H4 (cell line): ENCODE measurements at regions not wholly inside any gene's neighbourhood (a gene's known extent, or its start where the extent isn't known, plus 50 kb on each side); places are given as distances from the start of the nearest gene placed in this dataset.

Experiments used
- DNase-seq: peaks from one replicate; pipeline ENCODE4 v3.0.0-alpha.2; 2015; ENCODE audit warnings: low spot score

DNA sequence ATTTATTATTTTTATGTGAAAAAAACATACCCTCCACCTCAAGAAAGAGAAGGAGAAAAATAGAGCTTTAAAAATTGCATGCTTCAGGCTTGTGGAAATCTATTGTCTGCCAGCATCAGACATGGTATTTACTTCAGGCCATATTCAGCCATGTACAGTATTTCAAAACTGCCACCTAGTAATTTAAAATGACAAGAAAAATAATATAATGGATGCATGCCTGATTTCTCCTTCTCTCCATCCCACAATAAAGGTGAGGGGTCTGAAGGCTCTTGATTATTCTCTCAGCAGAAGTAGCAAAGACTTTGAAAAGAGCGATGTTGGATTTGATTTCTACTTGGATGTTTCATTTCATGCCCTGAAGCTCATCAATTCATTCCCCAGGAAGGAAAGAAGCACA lies 250.7 kb downstream of the TBC1D4 start:
- no peak for DNase-seq

GRCh38 chr13:75226733-75227435 lies 255.1 kb downstream of the TBC1D4 start:
- peak; percentile 91 for DNase-seq

DNA sequence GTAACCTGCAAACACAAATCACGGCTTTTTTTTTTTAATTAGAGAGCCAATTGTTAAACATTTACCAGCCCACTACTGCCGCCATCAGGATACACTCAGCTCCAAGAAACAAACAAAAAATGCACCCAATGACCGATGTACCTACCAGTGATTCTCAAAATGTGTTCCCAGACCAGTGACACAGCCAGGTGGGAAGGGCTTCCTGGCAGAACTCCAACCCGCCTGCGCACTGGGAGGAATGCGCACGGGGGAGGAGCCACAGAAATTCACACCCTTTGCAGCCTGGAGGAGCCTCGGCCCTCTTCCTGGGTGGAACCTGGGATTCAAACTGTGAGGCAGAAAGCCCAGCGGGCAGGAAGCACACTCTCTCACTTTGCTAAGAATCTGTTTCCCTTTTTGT lies 255.9 kb downstream of the TBC1D4 start:
- peak; percentile 76 for DNase-seq

DNA sequence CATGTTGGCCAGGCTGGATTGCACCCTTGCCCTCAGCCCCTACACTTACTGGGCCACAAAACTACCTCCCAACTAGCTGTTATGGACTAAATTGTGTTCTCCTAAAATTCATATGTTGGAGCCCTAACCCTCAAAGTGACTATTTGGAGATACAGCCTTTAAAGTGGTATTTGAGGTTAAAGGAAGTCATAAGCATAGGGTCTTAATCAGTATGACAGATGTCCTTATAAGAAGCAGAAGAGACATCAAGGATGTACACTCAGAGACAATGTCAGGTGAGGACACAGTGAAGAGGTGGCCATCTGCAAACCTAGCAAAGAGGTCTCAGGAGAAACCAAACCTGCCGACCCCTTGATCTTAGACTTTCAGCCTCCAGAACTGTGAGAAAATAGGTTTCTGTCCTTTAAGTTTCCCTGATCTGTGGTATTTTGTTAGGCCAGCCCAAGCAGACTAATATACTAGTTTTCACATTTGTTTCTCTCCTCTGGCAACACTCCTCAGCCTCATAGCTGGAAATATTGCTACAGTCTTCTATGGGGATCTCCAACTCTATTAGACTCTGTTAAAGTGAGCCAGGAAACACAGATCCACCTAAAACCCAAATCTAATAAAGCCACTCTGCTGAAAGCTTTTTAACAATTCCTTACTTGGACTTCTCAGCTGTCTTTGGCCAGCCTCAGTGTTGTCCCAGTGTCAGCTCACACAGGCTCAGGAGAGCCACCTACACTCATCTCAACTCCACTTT lies 256.5 kb downstream of the TBC1D4 start:
- DNase-seq, result no peak

DNA sequence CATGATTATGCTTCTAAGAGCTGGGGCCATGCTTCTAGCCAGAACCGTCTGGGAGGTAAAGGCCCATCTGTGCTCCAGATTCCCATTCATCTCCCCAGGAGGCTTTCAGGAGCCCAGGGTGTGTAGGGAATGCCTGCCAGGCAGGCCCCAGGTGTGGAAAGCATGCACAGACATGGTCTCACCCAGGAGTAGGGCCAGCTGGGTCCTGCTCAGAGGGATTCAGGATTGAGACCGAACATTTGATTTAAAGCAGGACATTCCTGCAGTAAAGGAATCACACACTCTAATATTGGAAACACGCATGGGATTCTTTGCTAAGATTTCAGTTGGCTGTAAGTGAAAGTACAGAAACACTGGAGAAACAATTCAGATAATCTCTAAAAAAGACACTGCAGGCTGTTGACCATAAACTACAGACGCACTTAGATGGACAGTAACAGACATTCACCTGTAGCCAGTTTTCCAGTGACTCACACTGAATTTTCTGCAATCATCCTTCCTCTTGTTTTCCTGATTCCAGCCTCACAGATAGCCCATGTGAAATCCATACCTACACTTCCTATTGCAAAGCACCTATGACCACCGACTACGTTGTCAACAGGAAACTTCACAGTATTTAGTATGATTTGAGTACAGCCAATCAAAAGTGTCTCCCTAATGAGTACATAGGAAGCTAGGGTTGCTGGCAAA lies 257.8 kb downstream of the TBC1D4 start:
- no peak for DNase-seq

DNA sequence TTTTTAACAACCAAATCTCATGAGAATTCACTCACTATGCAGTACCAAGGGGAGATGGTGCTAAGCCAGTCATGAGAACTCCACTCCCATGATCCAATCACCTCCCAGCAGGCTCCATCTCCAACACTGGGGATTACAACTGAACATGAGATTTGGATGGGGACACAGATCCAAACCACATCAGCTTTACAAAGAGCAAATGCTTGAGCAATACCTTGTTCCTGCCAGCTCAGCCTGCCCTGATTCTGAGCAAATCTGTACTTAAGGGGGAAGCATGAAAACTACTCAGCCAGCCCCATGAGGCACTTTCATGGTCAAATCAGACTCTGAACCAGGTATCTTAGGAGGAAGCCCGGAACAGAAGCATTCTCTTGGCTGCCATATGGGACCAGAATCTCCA lies 259.9 kb downstream of the TBC1D4 start:
- no peak for DNase-seq

DNA sequence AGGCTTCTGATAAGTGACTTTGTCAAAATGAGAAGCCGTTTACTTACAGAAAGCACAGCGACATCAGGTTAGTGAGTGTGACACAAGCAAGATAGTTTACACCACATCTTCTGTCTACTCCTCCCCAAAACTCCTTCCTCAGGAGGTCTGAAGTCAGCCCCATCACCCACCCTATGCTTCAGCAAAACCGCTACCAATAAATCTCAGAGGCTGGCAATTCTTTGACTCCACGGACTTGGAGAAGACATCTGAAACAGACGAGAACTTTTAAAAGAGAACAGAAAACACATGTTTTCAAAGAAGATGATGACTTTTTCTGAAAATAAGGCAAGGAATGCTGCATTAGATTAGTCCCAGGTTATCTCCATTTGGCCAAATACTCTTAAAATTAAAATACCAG lies 261.1 kb downstream of the TBC1D4 start:
- DNase-seq, result no peak

- DNase-seq, result no peak
Measured at GRCh38 chr13:75220238-75220542, 261.8 kb downstream of the TBC1D4 start.

- DNase-seq, result peak; percentile 31
Measured at GRCh38 chr13:75219479-75220237, 262.3 kb downstream of the TBC1D4 start.

DNA sequence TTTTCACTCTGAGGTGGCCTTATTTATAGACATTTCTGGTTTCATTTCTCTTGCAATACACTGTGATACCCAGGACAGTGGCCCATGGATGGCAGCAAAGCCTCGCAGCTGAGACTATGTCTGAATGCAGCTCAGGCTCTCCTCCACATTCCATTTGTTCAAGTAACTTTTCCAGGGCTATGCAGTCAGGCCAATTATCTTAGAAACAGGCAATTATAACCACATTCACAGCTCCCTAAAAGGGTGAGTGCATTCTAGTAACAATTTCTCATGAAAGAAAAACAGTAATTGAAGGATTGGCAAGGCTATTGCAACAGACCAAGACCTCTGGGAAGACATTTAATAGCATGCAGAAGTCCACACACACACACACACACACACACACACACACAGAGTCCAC lies 264.0 kb downstream of the TBC1D4 start:
- peak; percentile 7 for DNase-seq

DNA sequence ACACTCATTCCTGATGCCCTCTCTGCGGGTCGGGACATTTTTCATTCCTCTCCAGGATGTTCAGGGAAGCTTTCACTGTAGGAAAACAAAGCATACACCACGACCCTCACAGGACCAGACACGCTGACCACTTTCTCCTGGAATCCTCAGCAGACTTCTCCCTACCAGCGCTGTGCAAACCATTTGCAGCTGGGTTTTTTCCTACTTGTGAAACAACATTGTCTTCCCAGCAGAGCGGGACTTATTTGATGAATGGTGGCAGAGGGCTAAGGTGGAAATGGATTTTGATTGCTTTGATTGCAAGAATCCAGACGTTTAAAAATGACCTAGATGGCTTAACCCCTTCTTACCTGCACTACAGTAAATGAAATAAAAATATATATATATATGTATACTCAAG lies 265.9 kb downstream of the TBC1D4 start:
- no peak for DNase-seq

- DNase-seq, result no peak
Measured at GRCh38 chr13:75214846-75215245, 267.1 kb downstream of the TBC1D4 start.

GRCh38 chr13:75202981-75203380 lies 279.0 kb downstream of the TBC1D4 start:
- DNase-seq, result no peak

DNA sequence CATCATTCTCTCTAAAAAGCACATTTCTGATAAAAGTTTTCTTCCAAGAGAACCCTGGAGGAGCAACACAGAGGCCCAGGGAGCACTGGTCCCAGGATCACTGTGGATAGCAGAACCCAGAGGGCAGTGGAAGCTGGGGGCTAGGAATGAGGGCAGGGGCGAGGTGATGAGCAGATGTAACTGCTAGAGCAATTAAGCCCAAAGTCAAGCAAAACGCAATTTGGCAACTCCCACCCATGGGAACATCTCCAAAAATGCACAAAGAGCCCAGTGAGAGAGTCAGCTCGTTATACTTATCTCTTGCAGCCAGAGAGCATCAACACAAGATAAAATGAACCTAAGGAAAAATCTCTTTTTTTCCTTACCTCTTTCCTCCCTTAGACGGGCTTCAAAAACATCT lies 284.2 kb downstream of the TBC1D4 start:
- no peak for DNase-seq

DNA sequence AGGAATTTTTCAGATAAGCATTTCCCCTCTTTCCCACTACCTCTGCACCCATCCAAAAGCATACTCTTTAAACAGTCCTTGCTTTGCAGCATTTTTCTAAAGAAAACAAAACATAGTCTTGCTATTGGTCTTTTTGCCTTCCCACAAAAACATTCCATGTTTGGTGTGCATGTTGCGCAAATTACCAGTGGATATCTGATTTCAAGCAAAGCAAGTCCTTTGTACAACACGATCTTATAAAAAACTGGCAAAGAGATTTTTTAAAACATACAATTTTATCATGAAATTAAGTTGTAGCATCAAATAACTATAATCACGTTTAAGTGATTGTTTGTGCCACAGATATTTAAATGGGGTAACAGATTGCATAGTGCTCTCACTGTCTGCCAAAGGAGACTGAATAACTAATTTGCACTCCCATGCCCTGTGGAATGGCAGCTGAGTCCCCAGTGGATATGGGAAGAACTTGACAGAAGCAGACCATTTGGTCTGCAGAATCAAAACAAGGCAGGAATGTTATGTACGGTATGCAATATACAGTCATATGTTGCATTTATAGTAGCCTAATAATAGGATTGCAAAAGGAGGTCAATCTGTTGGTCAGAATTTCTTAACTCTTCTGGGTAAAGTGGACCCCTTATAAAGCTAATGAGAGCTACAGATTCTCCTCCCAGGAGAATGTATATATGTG lies 285.7 kb downstream of the TBC1D4 start:
- peak; percentile 24 for DNase-seq

DNA sequence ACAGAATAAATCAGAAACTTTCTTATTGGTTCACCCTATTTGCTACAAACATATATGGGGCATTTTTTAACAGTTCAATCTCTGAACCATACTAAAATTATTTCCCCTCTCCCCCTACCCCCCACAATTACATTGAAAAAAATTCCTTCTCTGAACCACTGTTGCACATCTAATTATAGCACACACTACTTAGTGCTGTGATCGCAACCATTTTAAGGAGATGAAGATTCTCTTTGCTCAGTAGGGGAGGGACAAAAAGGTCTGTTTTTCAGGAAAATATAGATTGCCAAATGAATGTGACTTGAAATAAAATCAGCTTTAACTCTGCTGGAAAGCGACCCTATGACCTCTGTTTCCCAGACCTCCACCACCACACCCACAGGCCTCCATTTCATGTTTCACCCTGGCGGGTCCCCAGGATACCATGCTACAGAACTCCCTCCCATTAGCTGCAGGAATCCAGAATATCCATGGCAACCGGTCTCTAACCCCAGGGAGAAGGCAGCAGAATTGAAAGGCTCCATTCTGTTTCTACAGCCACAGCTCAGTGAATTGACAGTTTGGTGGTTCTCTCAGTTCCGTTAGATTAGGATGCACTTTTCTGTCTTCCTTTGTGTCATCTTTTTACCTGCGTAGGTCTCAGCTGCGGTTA lies 286.3 kb downstream of the TBC1D4 start:
- no peak for DNase-seq

DNA sequence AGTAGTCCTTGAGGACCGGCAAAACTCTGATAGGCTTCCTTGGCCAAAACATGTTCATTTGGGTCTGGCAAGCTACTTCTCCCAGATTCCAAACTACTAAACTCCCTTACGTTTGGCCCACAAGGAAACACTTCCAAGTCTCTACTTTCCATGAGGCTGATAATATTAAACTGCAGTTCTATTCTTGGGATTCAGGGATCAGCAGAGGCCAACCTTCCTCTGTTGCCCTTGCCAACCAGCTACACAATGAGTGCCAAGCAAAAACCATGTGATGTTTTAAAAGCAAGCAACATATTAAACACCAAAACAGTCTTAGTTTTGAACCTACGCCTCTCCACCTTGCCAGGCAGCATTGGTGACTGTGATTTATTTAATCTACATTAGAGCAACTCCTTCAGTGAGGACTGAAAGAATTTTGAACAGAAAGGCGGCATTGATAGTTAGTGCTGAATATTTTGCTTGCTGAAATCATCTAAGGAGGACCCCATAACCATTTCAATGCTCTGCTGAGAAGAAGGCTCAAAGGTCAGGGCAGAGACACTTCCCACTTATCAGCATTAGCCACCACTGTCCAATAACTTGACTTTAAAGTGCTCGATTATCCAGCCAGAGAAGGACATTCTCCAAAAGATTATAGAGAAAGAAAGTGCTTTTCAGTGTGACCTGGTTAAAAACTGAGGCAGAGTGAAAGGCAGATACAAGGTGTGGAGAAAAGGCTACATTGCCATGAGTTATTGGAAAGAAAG lies 287.1 kb downstream of the TBC1D4 start:
- no peak for DNase-seq

DNA sequence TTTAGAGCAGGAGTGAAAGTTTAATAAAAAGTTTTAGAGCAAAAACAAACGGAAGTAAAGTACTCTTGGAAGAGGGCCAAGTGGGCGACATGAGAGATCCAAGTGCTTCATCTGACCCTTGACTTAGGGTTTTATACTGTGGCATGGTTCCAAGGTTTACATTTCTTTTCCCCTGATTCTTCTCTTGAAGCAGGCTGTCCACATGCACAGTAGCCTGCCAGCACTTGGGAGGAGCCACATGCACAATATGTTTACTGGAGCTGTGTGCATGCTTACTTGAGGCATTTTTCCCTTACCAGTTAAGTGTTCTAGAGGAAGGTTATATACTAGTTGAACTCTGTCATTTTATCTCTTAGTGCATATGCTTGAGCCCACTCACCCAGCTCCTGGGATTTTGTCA lies 295.6 kb downstream of the TBC1D4 start:
- DNase-seq, result no peak

GRCh38 chr13:75181906-75182305 lies 300.1 kb downstream of the TBC1D4 start:
- DNase-seq, result no peak

- no peak for DNase-seq
Measured at GRCh38 chr13:75180805-75181455, 301.0 kb downstream of the TBC1D4 start.
